Urothelium cell line (cell line): ENCODE measurements at regions not wholly inside any gene's neighbourhood (a gene's known extent, or its start where the extent isn't known, plus 50 kb on each side); places are given as distances from the start of the nearest gene placed in this dataset.

Experiments
- DNase-seq: peaks from one replicate; pipeline ENCODE4 v3.0.0; 2011; ENCODE audit warnings: low spot score, mixed read lengths
- FAIRE-seq: peaks from 2 replicates; lab custom pipeline; 2011; peaks lifted over from hg19 to GRCh38; lab: Jason Lieb, UNC

DNA sequence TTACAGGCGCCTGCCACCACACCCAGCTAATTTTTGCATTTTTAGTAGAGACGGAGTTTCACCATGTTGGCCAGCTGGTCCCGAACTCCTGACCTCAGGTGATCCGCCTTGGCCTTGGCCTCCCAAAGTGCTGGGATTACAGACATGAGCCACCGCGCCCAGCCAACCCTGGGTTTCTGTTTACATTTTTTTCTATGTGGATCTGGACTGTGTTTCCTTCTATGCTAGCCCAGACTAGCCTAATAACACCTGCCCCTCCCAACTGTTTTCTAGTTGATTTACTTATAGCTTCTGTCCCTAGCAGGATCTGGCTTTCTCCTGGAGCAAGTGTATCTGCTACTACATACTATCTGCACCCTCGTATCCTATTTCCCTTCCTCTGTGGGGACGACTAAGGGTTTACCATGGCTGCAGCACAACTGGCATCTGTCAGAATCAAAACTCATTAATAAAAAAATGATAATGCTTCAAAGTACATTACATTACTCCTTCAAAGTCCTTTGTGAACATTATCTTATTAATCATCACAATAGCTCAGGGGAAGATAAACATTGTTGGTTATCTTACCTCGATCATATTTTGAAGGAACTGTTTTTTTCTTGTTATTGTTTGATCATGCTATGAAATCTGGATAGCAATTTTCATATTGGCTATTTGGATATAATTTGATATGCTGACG is 228.3 kb downstream of the KLF5 start:
- FAIRE-seq (no peak), DNase-seq (no peak)

DNA sequence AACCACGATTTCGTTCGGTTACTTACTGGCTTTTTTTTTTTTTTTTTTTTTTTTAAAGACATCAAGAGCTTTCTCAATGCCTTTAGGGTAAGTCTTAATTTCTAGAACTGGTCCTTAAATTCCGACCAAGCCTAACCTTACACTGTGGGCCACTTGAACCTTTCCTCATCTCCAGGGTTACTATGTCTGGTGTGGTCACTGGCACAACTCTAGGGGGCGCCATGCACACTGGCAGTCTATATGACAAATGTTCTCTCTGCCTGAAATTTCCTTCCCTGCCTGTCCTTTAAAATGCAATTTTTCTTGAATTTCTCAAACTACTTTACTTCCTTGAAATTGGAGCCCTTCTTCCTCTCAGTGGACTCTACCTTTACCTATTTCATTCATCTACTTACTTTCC is 227.4 kb downstream of the KLF5 start:
- DNase-seq (no peak), FAIRE-seq (no peak)

DNA sequence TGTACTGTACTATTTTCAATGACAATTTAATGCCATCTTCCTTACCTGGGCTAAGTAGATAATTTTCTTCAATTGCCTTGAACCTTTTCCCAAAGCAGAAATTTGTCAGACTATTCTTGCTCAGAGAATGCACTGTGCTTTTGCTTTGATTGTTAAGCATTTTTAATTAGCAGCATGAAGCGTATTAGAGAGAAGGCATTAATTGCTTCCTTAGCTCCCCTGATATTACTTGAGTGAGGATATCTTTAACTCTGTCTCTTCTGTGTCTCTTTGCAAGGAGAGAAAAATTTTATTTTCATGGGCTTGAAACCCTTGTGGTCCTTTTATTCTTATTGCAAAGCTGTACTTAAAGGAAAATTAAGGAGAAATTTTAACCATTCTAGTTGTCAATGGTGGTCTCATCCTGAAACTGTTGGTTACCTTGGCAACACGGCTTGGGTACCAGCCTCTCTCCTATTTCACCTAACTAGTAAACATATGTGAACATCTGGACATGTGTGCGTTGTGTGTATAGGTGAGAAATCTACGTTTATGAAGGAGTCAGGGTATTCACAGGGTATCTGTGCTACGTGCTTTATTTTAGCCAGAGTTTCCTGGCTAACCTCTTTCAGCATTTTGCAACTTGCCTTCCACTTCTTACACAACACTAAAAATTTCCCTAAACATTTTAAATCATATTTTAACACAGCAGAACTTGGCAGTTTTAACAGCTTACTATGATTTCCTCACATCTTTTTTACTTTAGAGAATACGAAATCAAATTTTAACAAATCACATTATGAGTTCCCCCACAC is 225.5 kb downstream of the KLF5 start:
- no peak for DNase-seq
- no peak for FAIRE-seq

DNA sequence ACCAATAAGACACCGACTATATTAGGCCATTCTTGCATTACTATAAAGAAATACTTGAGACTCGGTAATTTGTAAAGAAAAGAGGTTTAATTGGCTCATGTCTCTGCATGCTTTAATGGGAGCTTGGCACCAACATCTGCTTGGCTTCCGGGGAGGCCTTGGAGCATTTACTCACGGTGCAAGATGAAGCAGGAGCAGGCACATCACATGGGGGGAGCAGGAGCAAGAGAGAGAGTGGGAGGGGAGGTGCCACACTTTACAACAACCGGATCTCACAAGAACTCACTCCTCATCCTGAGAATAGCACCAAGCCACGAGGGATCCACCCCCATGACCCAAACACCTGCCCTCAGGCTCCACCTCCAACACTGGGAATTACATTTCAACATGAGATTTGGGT is 224.8 kb downstream of the KLF5 start:
- DNase-seq: no peak
- FAIRE-seq: no peak

DNA sequence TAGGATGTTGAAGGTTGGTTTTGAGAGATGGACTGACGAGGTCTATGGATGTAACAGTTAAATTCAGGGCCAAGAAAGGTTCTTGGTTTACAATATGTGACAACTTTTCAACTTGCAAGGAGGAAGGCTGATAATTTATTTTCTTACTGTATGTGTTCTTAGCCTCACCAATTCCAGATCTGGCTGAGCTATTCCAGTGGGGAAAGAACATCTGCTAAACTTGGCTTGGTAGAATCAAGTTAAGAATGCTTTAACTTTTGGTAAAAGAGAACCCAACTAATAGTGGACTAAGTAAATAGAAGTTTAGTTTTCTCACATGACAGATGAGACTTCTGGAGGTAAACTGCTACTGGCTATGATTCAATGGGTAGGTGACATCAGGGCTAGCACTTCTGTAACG is 222.9 kb downstream of the KLF5 start:
- DNase-seq (no peak), FAIRE-seq (no peak)

DNA sequence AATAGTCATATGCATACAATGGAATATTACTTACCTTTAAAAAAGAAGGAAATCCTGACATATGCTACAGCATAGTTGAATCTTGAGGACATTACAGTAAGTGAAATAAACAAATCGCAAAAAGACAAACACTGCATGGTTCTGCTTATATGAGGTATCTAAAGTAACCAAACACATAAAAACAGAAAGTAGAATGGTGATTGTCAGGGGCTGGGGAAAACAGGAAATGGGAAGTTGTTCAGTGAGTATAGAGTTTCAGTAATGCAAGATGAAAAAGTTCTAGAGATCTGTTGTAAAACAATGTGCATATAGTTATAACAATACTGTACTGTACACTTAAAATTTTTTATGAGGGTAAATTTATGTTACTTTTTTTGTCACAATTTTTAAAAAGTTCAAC is 219.4 kb downstream of the KLF5 start:
- DNase-seq (no peak), FAIRE-seq (no peak)

DNA sequence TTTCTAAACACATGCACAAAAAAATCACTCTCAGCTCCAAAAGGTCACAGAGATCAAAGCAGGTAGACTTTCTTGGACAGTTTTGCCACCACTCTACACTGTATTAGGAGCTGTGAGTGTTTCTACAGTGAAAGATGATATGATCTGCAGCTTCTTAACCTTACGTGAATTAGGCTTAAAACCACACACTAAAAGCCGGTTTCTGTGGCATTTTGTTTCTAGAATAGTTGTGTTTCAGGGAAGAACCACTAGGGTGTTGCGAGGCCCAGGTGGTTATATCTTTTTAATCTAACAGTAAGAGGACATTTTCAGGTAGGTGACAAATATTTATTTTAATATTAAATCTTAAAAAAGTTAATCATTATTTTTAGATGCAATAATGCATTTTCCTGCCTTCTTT is 216.4 kb downstream of the KLF5 start:
- DNase-seq (no peak), FAIRE-seq (no peak)

DNA sequence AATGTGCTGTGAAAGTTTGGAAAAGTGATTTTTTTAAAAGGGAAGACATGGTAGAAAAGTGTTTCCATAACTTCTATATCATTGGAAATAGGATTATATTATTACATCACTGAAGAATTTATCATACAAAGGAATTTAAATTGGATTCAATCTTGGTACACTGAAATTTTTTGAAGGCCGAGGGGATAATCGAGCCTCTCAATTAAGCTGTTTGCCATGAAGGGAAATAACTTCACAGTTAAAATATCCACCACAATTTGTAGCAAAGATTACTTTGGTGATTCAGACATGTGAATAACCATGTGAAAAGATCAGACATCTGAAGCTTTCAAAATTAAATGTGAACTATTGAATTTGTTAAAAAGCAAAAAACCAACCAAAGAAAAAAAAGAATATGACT is 215.3 kb downstream of the KLF5 start:
- FAIRE-seq (no peak), DNase-seq (no peak)

DNA sequence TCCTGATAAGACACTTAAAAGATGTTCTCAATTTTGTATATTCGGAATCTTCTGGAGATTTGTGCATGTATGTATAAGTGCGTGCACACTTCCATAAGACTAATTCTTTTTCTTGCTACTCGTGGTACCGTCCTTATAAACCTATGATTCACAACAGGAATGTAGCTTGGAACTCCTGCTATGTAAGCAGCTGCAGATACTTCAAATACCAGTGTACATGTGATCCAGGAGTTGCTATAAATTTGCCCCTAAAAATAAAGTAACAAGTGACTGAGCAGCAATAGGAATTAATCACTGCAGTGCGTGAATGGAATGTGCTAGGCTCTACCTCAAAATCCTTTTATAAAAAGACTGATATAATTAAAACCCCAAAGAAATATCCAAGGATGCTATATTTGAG is 214.9 kb downstream of the KLF5 start:
- peak; percentile 40 for DNase-seq
- no peak for FAIRE-seq

DNA sequence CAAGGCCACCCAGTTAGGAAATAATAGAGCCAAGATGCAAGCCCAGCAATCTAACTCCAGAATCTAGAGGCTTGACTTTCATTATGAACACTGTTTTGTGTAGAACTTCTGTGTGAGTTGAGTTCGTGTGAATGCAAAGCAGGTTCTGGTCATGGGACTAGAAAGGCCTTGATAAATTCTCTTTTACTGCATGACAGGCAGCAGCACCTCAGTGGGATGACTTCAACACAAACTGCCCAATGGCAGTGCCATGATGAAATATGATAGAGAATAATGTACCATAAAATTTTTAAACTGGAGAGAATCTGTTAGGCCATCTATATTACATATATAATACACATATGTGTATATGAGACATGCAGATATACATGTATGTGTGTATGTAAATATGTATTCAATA is 214.5 kb downstream of the KLF5 start:
- DNase-seq (no peak), FAIRE-seq (no peak)

DNA sequence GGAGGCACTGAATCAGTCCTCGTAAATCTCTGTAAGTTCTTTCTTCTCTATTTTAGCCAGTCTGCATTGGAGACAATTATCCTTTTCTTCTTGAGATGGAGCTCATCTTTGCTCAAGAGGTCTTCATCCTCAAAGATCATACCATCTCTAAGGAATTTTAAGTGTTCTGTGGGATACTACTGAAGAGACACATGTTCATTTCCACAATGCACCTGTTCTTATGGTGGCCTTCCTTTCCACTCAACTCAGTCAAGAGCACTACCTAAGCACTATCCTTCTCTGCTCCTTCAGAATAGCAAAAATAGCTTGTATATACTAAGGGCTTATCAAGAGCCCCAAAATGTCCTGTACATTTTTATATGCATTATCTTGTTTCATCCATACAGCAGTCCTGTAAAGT is 214.0 kb downstream of the KLF5 start:
- no peak for FAIRE-seq
- DNase-seq: no peak

DNA sequence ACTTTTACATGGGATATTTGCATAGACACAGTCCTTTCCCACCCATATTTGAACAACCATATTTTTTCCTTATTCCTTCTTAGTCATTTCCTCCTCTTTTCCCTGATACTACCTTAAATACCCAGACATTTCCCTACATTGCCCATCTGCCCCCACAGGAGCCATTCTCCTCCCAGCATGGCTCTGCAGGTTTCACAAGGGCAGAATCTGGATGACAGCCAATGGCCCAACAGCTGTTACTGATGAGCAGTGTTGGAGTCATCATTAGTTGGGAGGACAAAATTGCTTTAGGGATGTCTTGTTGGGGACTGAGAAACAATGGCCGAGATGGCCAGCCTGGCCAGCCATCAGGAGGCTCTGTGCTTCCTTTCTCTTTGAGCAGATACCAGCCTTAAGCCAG is 209.5 kb downstream of the KLF5 start:
- FAIRE-seq (no peak), DNase-seq (no peak)

DNA sequence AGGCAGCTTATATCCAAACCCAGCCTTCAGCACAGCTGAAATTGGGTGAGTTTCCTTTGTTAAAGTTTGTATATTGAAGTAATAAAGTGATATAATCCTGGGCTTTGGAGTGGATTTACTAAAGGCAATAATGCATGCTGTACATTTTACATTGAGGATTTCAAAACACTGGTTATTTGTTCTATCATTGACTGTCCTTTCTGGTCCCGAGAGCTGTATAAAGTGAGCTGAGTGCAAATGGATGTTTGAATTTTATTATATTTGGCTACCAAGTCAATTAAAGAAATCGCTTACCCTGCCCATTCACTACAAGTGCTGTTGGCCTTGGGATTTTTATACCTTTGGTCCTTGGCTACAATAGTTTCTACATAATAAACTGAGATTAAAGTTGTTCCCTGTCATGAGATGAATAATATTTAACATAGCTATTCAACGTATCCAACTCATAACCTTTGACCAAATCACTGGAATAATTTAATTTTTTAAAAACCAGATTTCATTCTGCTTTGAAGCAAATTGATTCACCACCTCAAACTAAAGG is 207.9 kb downstream of the KLF5 start:
- DNase-seq: no peak

DNA sequence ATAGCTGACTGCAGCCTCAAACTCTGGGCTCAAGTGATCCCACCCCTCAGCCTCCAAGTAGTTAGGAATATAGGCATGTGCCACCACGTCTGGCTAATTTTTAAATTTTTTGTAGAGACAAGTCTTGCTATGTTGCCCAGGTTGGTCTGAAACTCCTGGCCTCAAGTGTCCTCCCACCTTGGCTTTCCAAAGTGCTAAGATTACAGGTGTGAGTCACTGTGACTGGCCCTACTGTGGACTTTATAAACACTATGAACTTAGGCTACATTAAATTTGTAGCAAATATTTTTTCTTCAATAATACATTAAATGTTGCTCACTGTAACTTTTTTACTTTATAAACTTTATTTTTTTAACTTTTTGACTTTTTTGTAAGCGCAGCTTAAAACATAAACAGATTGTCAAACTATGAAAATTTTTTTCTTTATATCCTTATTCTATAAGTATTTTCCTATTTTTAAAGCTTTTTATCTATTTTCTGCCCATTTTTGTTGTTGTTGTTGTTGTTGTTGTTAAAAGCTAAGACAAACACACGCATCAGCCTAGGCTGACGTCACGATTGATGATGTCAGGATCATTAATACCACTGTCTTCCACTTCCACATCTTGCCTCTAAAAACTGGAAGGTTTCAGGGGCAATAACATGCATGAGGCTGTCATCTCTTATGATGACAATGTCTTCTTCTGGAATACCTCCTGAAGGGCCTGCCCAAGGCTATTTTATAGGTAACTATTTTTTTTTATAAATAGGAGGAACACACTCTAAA is 204.2 kb downstream of the KLF5 start:
- no peak for FAIRE-seq

More for the DNA sequence above, 207.9 kb downstream of the KLF5 start:
- FAIRE-seq: no peak

DNA sequence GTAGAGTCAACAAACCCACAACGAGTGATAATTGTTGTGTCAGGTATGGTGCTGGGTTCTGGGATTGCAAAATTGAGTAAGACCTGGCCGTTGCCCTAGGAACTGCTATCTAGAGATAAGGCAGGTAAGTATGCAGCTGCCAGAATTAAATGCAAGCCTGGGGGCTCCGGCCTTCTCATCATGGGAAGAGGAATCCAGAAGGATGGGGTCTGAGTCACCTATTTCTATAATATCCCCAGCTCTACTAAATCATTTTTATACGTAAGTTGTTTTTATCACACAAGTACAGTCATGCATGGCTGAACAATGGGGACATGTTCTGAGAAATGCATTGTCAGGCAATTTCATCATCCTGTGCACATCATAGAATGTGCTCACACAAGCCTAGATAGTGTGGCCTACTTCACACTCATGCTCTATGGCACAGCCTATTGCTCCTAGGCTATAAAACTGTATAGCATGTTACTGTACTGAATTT is 203.0 kb downstream of the KLF5 start:
- DNase-seq (no peak), FAIRE-seq (no peak)

More for the DNA sequence above, 204.2 kb downstream of the KLF5 start:
- DNase-seq: no peak

DNA sequence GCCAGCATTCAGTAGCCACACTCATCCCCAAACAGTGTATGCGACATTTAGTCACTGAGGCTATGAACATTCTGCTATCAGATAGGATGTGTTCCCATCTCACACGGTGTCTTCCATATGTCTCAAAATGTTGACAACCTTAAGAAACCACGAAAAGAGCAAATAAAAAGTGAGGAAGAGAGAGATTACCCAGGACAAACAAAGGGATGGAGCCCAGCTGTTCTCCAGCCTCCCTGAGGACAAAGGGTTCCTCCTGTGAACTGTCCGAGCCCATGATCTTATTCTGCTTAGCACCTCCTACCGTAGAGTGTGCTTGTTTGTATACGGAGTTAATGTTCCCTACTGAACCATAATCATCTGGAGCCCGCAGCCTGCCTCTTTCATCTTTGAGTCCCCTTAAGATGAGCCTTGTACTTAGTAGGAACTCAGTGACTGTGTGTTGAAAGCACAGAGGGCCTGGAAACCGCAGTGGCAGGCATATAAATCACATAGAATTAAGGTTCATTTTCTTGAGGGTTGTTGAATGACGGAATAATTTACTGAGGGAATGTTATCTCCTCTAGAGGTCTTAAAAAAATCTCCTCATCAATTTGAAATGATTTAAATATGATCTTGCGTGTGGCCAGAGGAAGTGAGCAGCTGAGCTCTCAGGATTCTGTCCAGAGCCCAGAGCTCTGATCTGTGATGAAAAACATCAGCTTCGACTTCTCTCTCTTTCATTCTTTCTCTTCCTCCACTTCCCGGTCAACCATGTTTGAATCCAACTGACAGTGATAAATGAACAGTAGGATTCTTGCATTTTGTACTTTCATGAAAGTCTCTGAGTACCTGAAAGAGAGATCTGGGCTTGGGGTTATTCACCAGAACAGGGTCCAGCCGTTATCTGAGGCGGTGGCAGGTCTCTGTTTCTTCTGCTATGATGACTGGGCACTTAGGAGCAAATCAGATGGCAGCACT is 200.5 kb downstream of the KLF5 start:
- DNase-seq: no peak
- no peak for FAIRE-seq

DNA sequence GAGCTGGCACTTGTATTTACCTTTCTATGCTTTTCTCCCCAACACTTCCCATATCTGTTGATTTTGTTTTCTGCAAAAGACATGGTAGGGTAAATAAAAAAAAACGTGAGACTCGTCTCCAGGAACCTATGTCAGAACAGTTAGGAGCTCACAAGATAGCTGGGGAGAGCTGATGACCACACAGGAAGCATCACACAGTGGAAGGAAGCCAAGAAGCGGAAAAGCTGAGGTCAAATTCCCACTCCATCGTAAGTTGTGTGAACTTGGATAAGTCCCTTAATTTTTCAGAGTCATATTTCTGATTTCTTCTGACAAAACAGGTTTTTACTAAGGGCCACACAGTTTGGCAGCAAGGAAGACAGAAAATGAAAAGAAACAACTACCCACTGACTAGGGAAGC is 199.6 kb downstream of the KLF5 start:
- FAIRE-seq (no peak), DNase-seq (no peak)

DNA sequence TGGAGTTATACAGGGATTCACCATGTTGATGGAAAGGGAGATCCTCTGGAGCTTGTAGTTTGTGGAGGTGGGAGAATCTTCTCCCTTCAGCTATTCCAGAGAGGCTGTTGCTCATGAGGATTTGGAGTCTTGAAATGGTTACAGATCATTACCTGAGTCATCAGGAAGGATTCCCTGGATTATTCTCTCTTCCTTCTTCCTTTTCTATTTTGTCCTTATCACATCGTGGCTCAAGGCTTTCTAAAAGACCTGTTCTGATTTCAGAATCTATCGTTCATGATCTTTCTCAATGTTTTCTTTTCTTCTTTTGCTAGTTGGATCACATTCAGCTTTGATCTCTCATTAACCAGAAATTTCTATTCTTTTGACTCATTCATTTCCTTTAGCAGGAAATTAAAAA is 196.0 kb downstream of the KLF5 start:
- DNase-seq: no peak
- FAIRE-seq: no peak

DNA sequence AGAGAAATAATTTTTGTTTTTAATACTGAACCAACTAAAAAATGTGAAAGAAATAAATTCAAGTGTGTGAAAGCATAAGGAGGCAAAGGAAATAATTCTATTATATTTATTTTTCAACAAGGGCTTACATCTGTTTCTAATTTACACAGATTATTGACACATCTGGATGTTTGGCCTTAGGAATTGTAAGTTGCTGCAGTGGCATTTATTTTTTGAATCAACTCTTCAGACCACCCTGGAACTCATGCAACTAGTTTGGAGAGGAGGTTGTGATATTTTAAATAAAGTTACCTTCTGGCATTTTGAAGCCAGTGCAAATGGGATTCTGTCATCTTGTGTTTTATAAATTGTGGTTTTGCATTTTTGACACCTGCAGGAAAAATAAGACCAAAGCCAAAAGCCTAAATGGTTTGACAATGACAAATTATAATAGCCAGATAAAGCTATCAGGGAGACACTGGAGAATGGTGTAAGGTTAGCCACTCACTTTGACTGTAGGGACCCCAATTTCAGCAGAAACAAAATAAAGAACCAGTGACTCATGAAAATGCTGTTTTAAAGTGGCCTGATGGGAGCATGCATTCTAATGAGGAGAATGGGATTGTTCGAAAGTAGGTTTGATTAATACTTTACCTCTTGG is 192.9 kb downstream of the KLF5 start:
- no peak for DNase-seq
- FAIRE-seq: no peak

DNA sequence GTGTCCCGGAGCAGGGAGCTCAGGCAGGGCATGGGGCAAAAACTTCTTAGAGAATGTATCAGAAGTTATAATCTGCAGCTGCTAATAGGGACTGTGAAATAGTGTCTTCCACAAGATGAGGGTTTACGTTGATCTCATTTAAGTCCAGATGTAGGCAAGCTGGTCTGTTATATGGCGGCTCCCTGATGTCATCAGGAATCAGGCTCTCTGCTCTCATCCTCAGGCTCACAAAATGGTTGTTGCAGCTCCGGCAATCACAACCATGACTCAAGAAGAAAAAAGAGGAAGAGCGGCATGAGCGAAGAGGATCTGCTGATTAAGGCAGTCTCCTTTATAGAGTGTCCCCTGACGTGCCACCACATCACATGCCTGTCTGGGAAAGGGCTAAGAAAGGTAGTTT is 191.3 kb downstream of the KLF5 start:
- no peak for DNase-seq
- no peak for FAIRE-seq
